Adrenal gland (tissue), 9 donors: ENCODE measurements at regions not wholly inside any gene's neighbourhood (a gene's known extent, or its start where the extent isn't known, plus 50 kb on each side); places are given as distances from the start of the nearest gene placed in this dataset.

ENCODE experiments used
- DNase-seq, 7 donors: peaks; one replicate each; pipeline ENCODE4 v3.0.0-alpha.2; 2019 to 2020
- H3K27ac ChIP-seq, 5 donors: fragments of 200-600 bp; sonication (generic) in 4 of 5; 1 replicate in 3 of 5; 2 replicates in 2 of 5; pipeline versions ENCODE4 v1.5.1 to v1.8.0; 2016 to 2020; ENCODE audit warnings: mild to moderate bottlenecking in 1 of 5
- H3K27me3 ChIP-seq: fragments of 200-600 bp; 2 replicates; pipeline ENCODE4 v1.8.0; 2021
- H3K36me3 ChIP-seq, 2 donors: fragments of 200-600 bp; replicated peaks in 1 of 2; 1 replicate in 1 of 2; 2 replicates in 1 of 2; pipeline versions ENCODE4 v1.5.1 to v1.8.0; 2018 to 2022
- H3K4me1 ChIP-seq, 2 donors: fragments of 200-600 bp; replicated peaks in 1 of 2; 1 replicate in 1 of 2; 2 replicates in 1 of 2; pipeline versions ENCODE4 v1.5.1 to v1.8.0; 2018 to 2021
- H3K4me3 ChIP-seq, 4 donors: fragments of 200-600 bp; sonication (generic) in 3 of 4; one replicate each; pipeline ENCODE4 v1.5.1; 2016 to 2018
- H3K9me3 ChIP-seq, 3 donors: fragments of 200-600 bp; sonication (generic) in 1 of 3; replicated peaks in 1 of 3; 1 replicate in 2 of 3; 2 replicates in 1 of 3; pipeline versions ENCODE4 v1.5.1 to v1.8.0; 2016 to 2021
- POLR2A ChIP-seq, 2 donors: fragments of 450-650 bp; IDR thresholded peaks; one replicate each; pipeline ENCODE4 v1.6.1; 2017; ENCODE audit warnings: antibody characterized with exemption in 2 of 2, mild to moderate bottlenecking in 2 of 2, moderate library complexity in 1 of 2
- WGBS, 4 donors: extraction: QIAGEN DNeasy Blood & Tissue Kit in 2 of 4; methylation state at CpG; one replicate each; pipeline versions ENCODE4 v1.1.5 to v1.1.7; 2013 to 2017; 5-methylcytosine and 5-hydroxymethylcytosine counted together
- intact Hi-C, 2 donors: fragments of 100-400 bp; cut with DNase I; formaldehyde crosslinking; loops; one replicate each; pipeline versions ENCODE4 v1.14.1 to v1.15.0; 2022 to 2023
- TF ChIP-seq, protein P1 (sequence below), 6 experiments: fragments of 450-650 bp in 4 of 6; fragments of 200-600 bp in 2 of 6; sonication (generic) in 1 of 6; IDR thresholded peaks; 1 replicate in 5 of 6; 2 replicates in 1 of 6; pipeline versions ENCODE4 v1.5.1 to v1.8.0; 2016 to 2021; ENCODE audit warnings: antibody characterized with exemption in 6 of 6, mild to moderate bottlenecking in 2 of 6, moderate library complexity in 1 of 6
- donor health status: healthy with polysubstance abuse.
- donor health status: Bipolar disorder and iron deficiency.
- donor health status: DM: yes; HTN: yes; CAD: no.
- donor health status: DM: no; HTN: no; CAD: no.
- donor health status: DM: no; HTN: no; CAD: no.

DNA sequence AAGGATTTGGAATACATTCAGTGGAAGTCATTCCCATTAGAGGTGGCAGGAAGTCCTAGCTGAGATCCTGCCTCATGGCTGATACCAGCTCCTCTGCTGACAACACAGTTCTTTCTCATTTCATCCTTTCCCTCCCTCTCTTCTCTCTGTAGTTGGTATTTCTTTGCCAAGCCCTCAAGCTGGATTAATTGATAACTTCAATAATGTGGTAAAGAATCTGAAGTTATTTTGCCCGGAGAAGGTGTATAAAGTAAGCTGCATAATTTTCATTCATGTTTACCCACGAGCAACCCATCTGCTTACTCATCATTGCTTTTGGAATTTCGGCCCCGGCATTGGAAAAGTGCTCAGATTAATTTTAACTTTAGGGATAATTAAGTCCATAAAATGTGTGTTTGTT, 85.2 kb upstream of the PLPP4 start:
- Histone ChIP-seq H3K27me3 (no peaks in the 10 kb centered on the region), H3K4me3 (no peak overlapping the region), H3K4me1 (no peaks in the 10 kb centered on the region), H3K9me3 (no peaks in the 10 kb centered on the region), H3K27ac (no peak overlapping the region), H3K36me3 (no peaks in the 10 kb centered on the region)
- TF ChIP-seq, protein P1, sequence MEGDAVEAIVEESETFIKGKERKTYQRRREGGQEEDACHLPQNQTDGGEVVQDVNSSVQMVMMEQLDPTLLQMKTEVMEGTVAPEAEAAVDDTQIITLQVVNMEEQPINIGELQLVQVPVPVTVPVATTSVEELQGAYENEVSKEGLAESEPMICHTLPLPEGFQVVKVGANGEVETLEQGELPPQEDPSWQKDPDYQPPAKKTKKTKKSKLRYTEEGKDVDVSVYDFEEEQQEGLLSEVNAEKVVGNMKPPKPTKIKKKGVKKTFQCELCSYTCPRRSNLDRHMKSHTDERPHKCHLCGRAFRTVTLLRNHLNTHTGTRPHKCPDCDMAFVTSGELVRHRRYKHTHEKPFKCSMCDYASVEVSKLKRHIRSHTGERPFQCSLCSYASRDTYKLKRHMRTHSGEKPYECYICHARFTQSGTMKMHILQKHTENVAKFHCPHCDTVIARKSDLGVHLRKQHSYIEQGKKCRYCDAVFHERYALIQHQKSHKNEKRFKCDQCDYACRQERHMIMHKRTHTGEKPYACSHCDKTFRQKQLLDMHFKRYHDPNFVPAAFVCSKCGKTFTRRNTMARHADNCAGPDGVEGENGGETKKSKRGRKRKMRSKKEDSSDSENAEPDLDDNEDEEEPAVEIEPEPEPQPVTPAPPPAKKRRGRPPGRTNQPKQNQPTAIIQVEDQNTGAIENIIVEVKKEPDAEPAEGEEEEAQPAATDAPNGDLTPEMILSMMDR (IDR thresholded peaks at IDR 0.05), result no peak
- TF ChIP-seq POLR2A (IDR thresholded peaks at IDR 0.05), result no peak
- WGBS, 4 donors, result 73 to 80% (median 78%) methylated on average over 4 of the region's 4 CpGs
- intact Hi-C loops, result no loop called here
- DNase-seq, result no peak

- H3K27ac ChIP-seq, result no peak overlapping the region
- H3K4me3 ChIP-seq, result no peak overlapping the region
- no peaks in the 10 kb centered on the region for H3K36me3 ChIP-seq
- DNase-seq, result no peak
- TF ChIP-seq, protein P1 (IDR thresholded peaks at IDR 0.05), result no peak
- no peak for TF ChIP-seq POLR2A (IDR thresholded peaks at IDR 0.05)
- no peaks in the 10 kb centered on the region for H3K27me3 ChIP-seq
- no peaks in the 10 kb centered on the region for H3K9me3 ChIP-seq
- WGBS, 4 donors, result 60 to 71% (median 70%) methylated on average over 4 of the region's 4 CpGs
- no peaks in the 10 kb centered on the region for H3K4me1 ChIP-seq
- intact Hi-C loops, result no loop called here
Observed at GRCh38 chr10:120372917-120373316, 84.1 kb upstream of the PLPP4 start.

DNA sequence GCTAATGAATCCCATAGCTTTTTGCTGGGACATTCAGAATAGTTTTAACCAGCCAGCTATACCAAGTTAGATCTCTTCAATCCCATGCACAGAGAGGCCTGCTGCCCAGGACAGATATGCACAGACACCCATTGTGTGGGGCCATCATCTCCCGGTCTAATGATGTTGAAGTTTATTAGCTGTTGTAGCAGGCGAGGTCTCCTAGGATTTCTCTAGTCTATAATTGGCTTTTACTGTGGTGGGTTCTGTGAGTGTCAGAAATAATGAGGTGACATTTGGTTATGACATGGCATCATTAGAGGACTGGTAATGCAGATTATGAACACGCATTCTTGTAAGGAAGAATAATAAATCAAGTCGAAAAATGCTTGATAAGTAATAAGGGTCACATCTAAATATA, 81.4 kb upstream of the PLPP4 start:
- DNase-seq, result no peak
- H3K4me3 ChIP-seq, result no peak overlapping the region
- whole genome bisulfite sequencing, 4 donors, result 55 to 69% (median 64%) methylated on average over 4 of the region's 4 CpGs
- TF ChIP-seq POLR2A (IDR thresholded peaks at IDR 0.05), result no peak
- TF ChIP-seq, protein P1 (IDR thresholded peaks at IDR 0.05), result no peak
- no peaks in the 10 kb centered on the region for H3K9me3 ChIP-seq
- no peaks in the 10 kb centered on the region for H3K4me1 ChIP-seq
- intact Hi-C loops, result no loop called here
- H3K27ac ChIP-seq, result no peak overlapping the region
- H3K36me3 ChIP-seq, result no peaks in the 10 kb centered on the region
- no peaks in the 10 kb centered on the region for H3K27me3 ChIP-seq

DNA sequence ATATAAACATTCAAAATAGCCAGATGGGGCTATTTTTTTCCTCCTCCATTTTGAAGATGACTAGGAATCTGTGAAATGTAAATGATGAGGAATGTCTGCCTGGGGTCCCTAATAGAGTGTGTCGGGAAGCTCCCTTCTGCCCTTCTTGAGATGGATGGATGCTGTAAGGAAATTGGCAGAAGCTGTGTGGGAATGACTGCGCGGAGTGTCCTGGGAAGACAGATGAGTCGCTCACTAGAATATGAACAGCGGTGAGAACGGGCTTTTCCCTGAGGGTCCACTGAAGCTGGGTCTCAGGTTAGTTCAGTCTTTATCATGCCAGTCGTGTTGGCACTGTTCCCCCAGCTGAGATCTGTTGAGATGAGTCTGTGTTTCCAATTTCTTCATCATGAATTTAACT, 75.1 kb upstream of the PLPP4 start:
- TF ChIP-seq, protein P1 (IDR thresholded peaks at IDR 0.05), result no peak
- TF ChIP-seq POLR2A (IDR thresholded peaks at IDR 0.05), result no peak
- no peaks in the 10 kb centered on the region for H3K4me1 ChIP-seq
- DNase-seq, result no peak
- 53 to 65% (median 64%) methylated on average over 7 of the region's 7 CpGs for WGBS, 4 donors
- H3K36me3 ChIP-seq, result no peaks in the 10 kb centered on the region
- no peaks in the 10 kb centered on the region for H3K9me3 ChIP-seq
- no peak overlapping the region for H3K4me3 ChIP-seq
- H3K27me3 ChIP-seq, result no peaks in the 10 kb centered on the region
- H3K27ac ChIP-seq, result no peak overlapping the region
- intact Hi-C loops, result no loop called here
